ENCODE measurements at regions not wholly inside any gene's neighbourhood (a gene's known extent, or its start where the extent isn't known, plus 50 kb on each side); places are given as distances from the start of the nearest gene placed in this dataset.

- no peak for DNase-seq
- Histone ChIP-seq H3K4me1 (no peaks in the 10 kb centered on the region), H3K27ac (no peak overlapping the region), H3K9me3 (replicated peaks) (no peaks in the 10 kb centered on the region), H3K36me3 (no peaks in the 10 kb centered on the region), H3K27me3 (peaks cover 19% of the 10 kb centered on the region), H3K4me3 (no peak overlapping the region)
These were observed 290.0 kb upstream of the SHH start for GRCh38 chr7:156102267-156102666.

GRCh38 chr7:156101355-156101754 lies 289.1 kb upstream of the SHH start:
- H3K27ac ChIP-seq, result no peak overlapping the region
- no peak overlapping the region for H3K4me3 ChIP-seq
- H3K4me1 ChIP-seq, result no peaks in the 10 kb centered on the region
- H3K9me3 ChIP-seq (replicated peaks), result no peaks in the 10 kb centered on the region
- H3K27me3 ChIP-seq, result peaks cover 24% of the 10 kb centered on the region
- DNase-seq, result no peak
- H3K36me3 ChIP-seq, result no peaks in the 10 kb centered on the region

- no peak overlapping the region for H3K27ac ChIP-seq
- H3K4me1 ChIP-seq, result no peaks in the 10 kb centered on the region
- peaks cover 20% of the 10 kb centered on the region for H3K27me3 ChIP-seq
- no peaks in the 10 kb centered on the region for H3K9me3 ChIP-seq (replicated peaks)
- H3K36me3 ChIP-seq, result no peaks in the 10 kb centered on the region
- no peak for DNase-seq
- H3K4me3 ChIP-seq, result no peak overlapping the region
These were observed 287.8 kb upstream of the SHH start for GRCh38 chr7:156100086-156100485.

- H3K36me3 ChIP-seq, result no peaks in the 10 kb centered on the region
- no peak for DNase-seq
- H3K27me3 ChIP-seq, result peaks cover 20% of the 10 kb centered on the region
- no peak overlapping the region for H3K27ac ChIP-seq
- no peaks in the 10 kb centered on the region for H3K4me1 ChIP-seq
- no peak overlapping the region for H3K4me3 ChIP-seq
- H3K9me3 ChIP-seq (replicated peaks), result no peaks in the 10 kb centered on the region
These were observed 286.8 kb upstream of the SHH start for GRCh38 chr7:156099085-156099484.

- H3K36me3 ChIP-seq, result no peaks in the 10 kb centered on the region
- no peak overlapping the region for H3K4me3 ChIP-seq
- no peak for DNase-seq
- no peaks in the 10 kb centered on the region for H3K9me3 ChIP-seq (replicated peaks)
- H3K4me1 ChIP-seq, result no peaks in the 10 kb centered on the region
- H3K27me3 ChIP-seq, result peaks cover 17% of the 10 kb centered on the region
- no peak overlapping the region for H3K27ac ChIP-seq
These were observed 284.7 kb upstream of the SHH start for GRCh38 chr7:156096771-156097538.

- no peak for DNase-seq
- H3K27ac ChIP-seq, result no peak overlapping the region
- H3K4me3 ChIP-seq, result no peak overlapping the region
- peaks cover 20% of the 10 kb centered on the region for H3K27me3 ChIP-seq
- H3K4me1 ChIP-seq, result no peaks in the 10 kb centered on the region
- no peaks in the 10 kb centered on the region for H3K36me3 ChIP-seq
- H3K9me3 ChIP-seq (replicated peaks), result no peaks in the 10 kb centered on the region
These were observed 283.8 kb upstream of the SHH start for GRCh38 chr7:156095908-156096539.

- no peak overlapping the region for H3K4me3 ChIP-seq
- H3K27ac ChIP-seq, result no peak overlapping the region
- no peak for DNase-seq
- no peaks in the 10 kb centered on the region for H3K36me3 ChIP-seq
- peaks cover 32% of the 10 kb centered on the region for H3K27me3 ChIP-seq
- H3K4me1 ChIP-seq, result no peaks in the 10 kb centered on the region
- no peaks in the 10 kb centered on the region for H3K9me3 ChIP-seq (replicated peaks)
These were observed 282.3 kb upstream of the SHH start for GRCh38 chr7:156094350-156095146.

- H3K27ac ChIP-seq, result no peak overlapping the region
- no peak overlapping the region for H3K4me3 ChIP-seq
- H3K36me3 ChIP-seq, result no peaks in the 10 kb centered on the region
- DNase-seq, result no peak
- H3K4me1 ChIP-seq, result no peaks in the 10 kb centered on the region
- H3K27me3 ChIP-seq, result peaks cover 44% of the 10 kb centered on the region
- H3K9me3 ChIP-seq (replicated peaks), result no peaks in the 10 kb centered on the region
These were observed 280.0 kb upstream of the SHH start for GRCh38 chr7:156092307-156092706.

- no peak for DNase-seq
- H3K27me3 ChIP-seq, result peaks cover 42% of the 10 kb centered on the region
- no peaks in the 10 kb centered on the region for H3K36me3 ChIP-seq
- no peak overlapping the region for H3K4me3 ChIP-seq
- H3K27ac ChIP-seq, result no peak overlapping the region
- H3K9me3 ChIP-seq (replicated peaks), result no peaks in the 10 kb centered on the region
- H3K4me1 ChIP-seq, result no peaks in the 10 kb centered on the region
These were observed 279.3 kb upstream of the SHH start for GRCh38 chr7:156091519-156092080.

- no peak overlapping the region for H3K27ac ChIP-seq
- H3K4me3 ChIP-seq, result no peak overlapping the region
- H3K27me3 ChIP-seq, result peaks cover 41% of the 10 kb centered on the region
- no peaks in the 10 kb centered on the region for H3K4me1 ChIP-seq
- no peaks in the 10 kb centered on the region for H3K9me3 ChIP-seq (replicated peaks)
- no peak for DNase-seq
- H3K36me3 ChIP-seq, result no peaks in the 10 kb centered on the region
These were observed 278.7 kb upstream of the SHH start for GRCh38 chr7:156090988-156091387.

- no peak for DNase-seq
- no peak overlapping the region for H3K27ac ChIP-seq
- H3K36me3 ChIP-seq, result no peaks in the 10 kb centered on the region
- H3K4me3 ChIP-seq, result no peak overlapping the region
- no peaks in the 10 kb centered on the region for H3K4me1 ChIP-seq
- H3K9me3 ChIP-seq (replicated peaks), result no peaks in the 10 kb centered on the region
- H3K27me3 ChIP-seq, result peaks cover 42% of the 10 kb centered on the region
These were observed 277.0 kb upstream of the SHH start for GRCh38 chr7:156089222-156089621.

- DNase-seq, result no peak
- H3K9me3 ChIP-seq (replicated peaks), result no peaks in the 10 kb centered on the region
- H3K27ac ChIP-seq, result no peak overlapping the region
- no peaks in the 10 kb centered on the region for H3K36me3 ChIP-seq
- peaks cover 42% of the 10 kb centered on the region for H3K27me3 ChIP-seq
- no peak overlapping the region for H3K4me3 ChIP-seq
- no peaks in the 10 kb centered on the region for H3K4me1 ChIP-seq
These were observed 275.9 kb upstream of the SHH start for GRCh38 chr7:156088115-156088514.

- Histone ChIP-seq H3K36me3 (no peaks in the 10 kb centered on the region), H3K4me3 (no peak overlapping the region), H3K27ac (no peak overlapping the region), H3K4me1 (no peaks in the 10 kb centered on the region), H3K27me3 (peaks cover 33% of the 10 kb centered on the region), H3K9me3 (replicated peaks) (no peaks in the 10 kb centered on the region)
- no peak for DNase-seq
These were observed 270.1 kb upstream of the SHH start for GRCh38 chr7:156082048-156083040.

- no peak overlapping the region for H3K4me3 ChIP-seq
- no peak overlapping the region for H3K27ac ChIP-seq
- DNase-seq, result no peak
- no peaks in the 10 kb centered on the region for H3K9me3 ChIP-seq (replicated peaks)
- peaks cover 36% of the 10 kb centered on the region for H3K27me3 ChIP-seq
- H3K36me3 ChIP-seq, result no peaks in the 10 kb centered on the region
- no peaks in the 10 kb centered on the region for H3K4me1 ChIP-seq
These were observed 268.3 kb upstream of the SHH start for GRCh38 chr7:156080596-156080995.

Measured in SJCRH30 (cell line).